KMS-11 (cell line): ENCODE measurements at regions not wholly inside any gene's neighbourhood (a gene's known extent, or its start where the extent isn't known, plus 50 kb on each side); places are given as distances from the start of the nearest gene placed in this dataset.

ENCODE experiments used
- H2AFZ ChIP-seq: fragments of 200-600 bp; sonication (generic); 2 replicates; pipeline ENCODE4 v1.6.1; 2016; ENCODE audit warnings: antibody characterized with exemption, mixed run types, low read depth
- H3K27ac ChIP-seq: fragments of 200-600 bp; sonication (generic); 2 replicates; pipeline ENCODE4 v1.6.1; 2016; ENCODE audit warnings: mild to moderate bottlenecking, mixed run types
- H3K27me3 ChIP-seq: fragments of 200-600 bp; sonication (generic); 2 replicates; pipeline ENCODE4 v1.6.1; 2017; ENCODE audit warnings: mild to moderate bottlenecking, low read depth, mixed run types, moderate library complexity; ENCODE audit not compliant: insufficient read depth
- H3K36me3 ChIP-seq: fragments of 200-600 bp; sonication (generic); 2 replicates; pipeline ENCODE4 v1.6.1; 2017; ENCODE audit warnings: mild to moderate bottlenecking, mixed run types; ENCODE audit not compliant: insufficient read depth
- H3K4me1 ChIP-seq: fragments of 200-600 bp; sonication (generic); 2 replicates; pipeline ENCODE4 v1.6.1; 2016; ENCODE audit warnings: mild to moderate bottlenecking, low read depth, mixed run types; ENCODE audit not compliant: poor library complexity, severe bottlenecking
- H3K4me2 ChIP-seq: fragments of 200-600 bp; sonication (generic); 2 replicates; pipeline ENCODE4 v1.7.0; 2016; ENCODE audit warnings: mild to moderate bottlenecking, mixed run types
- H3K4me3 ChIP-seq: fragments of 200-600 bp; sonication (generic); IDR thresholded peaks from 2 replicates; pipeline ENCODE4 v1.6.1; 2017; ENCODE audit warnings: low read depth, low read length, mixed read lengths; ENCODE audit not compliant: insufficient read depth
- H3K79me2 ChIP-seq: fragments of 200-600 bp; sonication (generic); 2 replicates; pipeline ENCODE4 v1.6.1; 2016; ENCODE audit warnings: low read depth, mixed run types; ENCODE audit not compliant: insufficient read depth
- H3K9ac ChIP-seq: fragments of 200-600 bp; sonication (generic); 2 replicates; pipeline ENCODE4 v1.6.1; 2016; ENCODE audit warnings: mild to moderate bottlenecking, mixed run types
- H4K20me1 ChIP-seq: fragments of 200-600 bp; sonication (generic); 2 replicates; pipeline ENCODE4 v1.6.1; 2016; ENCODE audit warnings: mild to moderate bottlenecking, mixed run types; ENCODE audit not compliant: insufficient read depth
- TF ChIP-seq, protein P1 (sequence below): fragments of 200-600 bp; sonication (generic); conservative IDR thresholded peaks from 2 replicates; pipeline ENCODE4 v1.6.1; 2017; ENCODE audit warnings: low read depth, mild to moderate bottlenecking, antibody characterized with exemption, low read length, moderate library complexity, mixed read lengths

- H3K4me3 ChIP-seq, result no peak overlapping the region
- H3K36me3 ChIP-seq, result no peaks in the 10 kb centered on the region
- H3K4me1 ChIP-seq, result no peaks in the 10 kb centered on the region
- no peak overlapping the region for H3K27ac ChIP-seq
- H2AFZ ChIP-seq, result no peak overlapping the region
- no peak overlapping the region for H3K9ac ChIP-seq
- H4K20me1 ChIP-seq, result no peaks in the 10 kb centered on the region
- H3K27me3 ChIP-seq, result no peaks in the 10 kb centered on the region
- H3K4me2 ChIP-seq, result no peak overlapping the region
- H3K79me2 ChIP-seq, result no peaks in the 10 kb centered on the region
- TF ChIP-seq, protein P1, sequence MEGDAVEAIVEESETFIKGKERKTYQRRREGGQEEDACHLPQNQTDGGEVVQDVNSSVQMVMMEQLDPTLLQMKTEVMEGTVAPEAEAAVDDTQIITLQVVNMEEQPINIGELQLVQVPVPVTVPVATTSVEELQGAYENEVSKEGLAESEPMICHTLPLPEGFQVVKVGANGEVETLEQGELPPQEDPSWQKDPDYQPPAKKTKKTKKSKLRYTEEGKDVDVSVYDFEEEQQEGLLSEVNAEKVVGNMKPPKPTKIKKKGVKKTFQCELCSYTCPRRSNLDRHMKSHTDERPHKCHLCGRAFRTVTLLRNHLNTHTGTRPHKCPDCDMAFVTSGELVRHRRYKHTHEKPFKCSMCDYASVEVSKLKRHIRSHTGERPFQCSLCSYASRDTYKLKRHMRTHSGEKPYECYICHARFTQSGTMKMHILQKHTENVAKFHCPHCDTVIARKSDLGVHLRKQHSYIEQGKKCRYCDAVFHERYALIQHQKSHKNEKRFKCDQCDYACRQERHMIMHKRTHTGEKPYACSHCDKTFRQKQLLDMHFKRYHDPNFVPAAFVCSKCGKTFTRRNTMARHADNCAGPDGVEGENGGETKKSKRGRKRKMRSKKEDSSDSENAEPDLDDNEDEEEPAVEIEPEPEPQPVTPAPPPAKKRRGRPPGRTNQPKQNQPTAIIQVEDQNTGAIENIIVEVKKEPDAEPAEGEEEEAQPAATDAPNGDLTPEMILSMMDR, result no peak
Measured at GRCh38 chr18:73923866-73924265, 223.8 kb downstream of the FBXO15 start.

GRCh38 chr18:73920033-73920432 lies 227.6 kb downstream of the FBXO15 start:
- no peaks in the 10 kb centered on the region for H3K36me3 ChIP-seq
- H2AFZ ChIP-seq, result no peak overlapping the region
- H3K4me2 ChIP-seq, result no peak overlapping the region
- no peak overlapping the region for H3K4me3 ChIP-seq
- TF ChIP-seq, protein P1, result no peak
- no peaks in the 10 kb centered on the region for H3K27me3 ChIP-seq
- H3K9ac ChIP-seq, result no peak overlapping the region
- H4K20me1 ChIP-seq, result no peaks in the 10 kb centered on the region
- H3K27ac ChIP-seq, result no peak overlapping the region
- no peaks in the 10 kb centered on the region for H3K79me2 ChIP-seq
- no peaks in the 10 kb centered on the region for H3K4me1 ChIP-seq

- no peak overlapping the region for H3K27ac ChIP-seq
- H3K4me2 ChIP-seq, result no peak overlapping the region
- no peak overlapping the region for H3K4me3 ChIP-seq
- no peaks in the 10 kb centered on the region for H3K79me2 ChIP-seq
- no peaks in the 10 kb centered on the region for H3K36me3 ChIP-seq
- no peaks in the 10 kb centered on the region for H4K20me1 ChIP-seq
- no peak overlapping the region for H2AFZ ChIP-seq
- TF ChIP-seq, protein P1, result no peak
- no peak overlapping the region for H3K9ac ChIP-seq
- no peaks in the 10 kb centered on the region for H3K27me3 ChIP-seq
- no peaks in the 10 kb centered on the region for H3K4me1 ChIP-seq
Measured at GRCh38 chr18:73918816-73919215, 228.8 kb downstream of the FBXO15 start.

GRCh38 chr18:73917046-73917445 lies 230.6 kb downstream of the FBXO15 start:
- Histone ChIP-seq H3K79me2 (no peaks in the 10 kb centered on the region), H3K4me2 (no peak overlapping the region), H3K27ac (no peak overlapping the region), H3K4me1 (no peaks in the 10 kb centered on the region), H3K27me3 (no peaks in the 10 kb centered on the region), H2AFZ (no peak overlapping the region), H3K9ac (no peak overlapping the region), H3K4me3 (no peak overlapping the region), H4K20me1 (no peaks in the 10 kb centered on the region), H3K36me3 (no peaks in the 10 kb centered on the region)
- TF ChIP-seq, protein P1, result no peak
